Heart left ventricle (tissue), 13 donors: ENCODE measurements at regions not wholly inside any gene's neighbourhood (a gene's known extent, or its start where the extent isn't known, plus 50 kb on each side); places are given as distances from the start of the nearest gene placed in this dataset.

ENCODE experiments used
- POLR2A ChIP-seq, 2 donors: fragments of 450-650 bp; IDR thresholded peaks; one replicate each; pipeline ENCODE4 v1.6.1; 2017; ENCODE audit warnings: antibody characterized with exemption in 2 of 2, mild to moderate bottlenecking in 2 of 2, moderate library complexity in 2 of 2
- TF ChIP-seq, protein P1 (sequence below), 12 donors: fragments of 200-600 bp; sonication (generic) in 4 of 12; IDR thresholded peaks; one replicate each; pipeline versions ENCODE4 v1.5.0 to v1.8.0; 2018 to 2022; ENCODE audit warnings: antibody characterized with exemption in 12 of 12, mild to moderate bottlenecking in 5 of 12
- donor health status: ischemic (EF 13 %, LVEDD 7.1; RV severe dilation, severe dysfunction).
- donor health status: DM: no; HTN: yes; CAD: no.
- donor health status: DM: no; HTN: no; CAD: no.
- donor health status: ischemic (EF 25% LVEDD 6.9; RV normal size, moderate dysfunction).
- donor health status: ischemic (EF 25% LVEDD 5.7; RV mildly dilated, moderate dysfunction).
- donor health status: ischemic (EF 35%, LVEDD 5.7; RV mildly dilated, moderate dysfunction).
- donor health status: nonischemic (EF 11% LVEDD 7.7; RV severe dilation, severe dysfunction).
- donor health status: DM: yes; HTN: yes; CAD: no.
- donor health status: PGD.
- donor health status: ischemic (EF 29% LVEDD 5.4; RV normal size, mild dysfunction).
- donor health status: nonischemic (EF 23%, LVEDD 6.1; RV moderate dilation, normal function).

DNA sequence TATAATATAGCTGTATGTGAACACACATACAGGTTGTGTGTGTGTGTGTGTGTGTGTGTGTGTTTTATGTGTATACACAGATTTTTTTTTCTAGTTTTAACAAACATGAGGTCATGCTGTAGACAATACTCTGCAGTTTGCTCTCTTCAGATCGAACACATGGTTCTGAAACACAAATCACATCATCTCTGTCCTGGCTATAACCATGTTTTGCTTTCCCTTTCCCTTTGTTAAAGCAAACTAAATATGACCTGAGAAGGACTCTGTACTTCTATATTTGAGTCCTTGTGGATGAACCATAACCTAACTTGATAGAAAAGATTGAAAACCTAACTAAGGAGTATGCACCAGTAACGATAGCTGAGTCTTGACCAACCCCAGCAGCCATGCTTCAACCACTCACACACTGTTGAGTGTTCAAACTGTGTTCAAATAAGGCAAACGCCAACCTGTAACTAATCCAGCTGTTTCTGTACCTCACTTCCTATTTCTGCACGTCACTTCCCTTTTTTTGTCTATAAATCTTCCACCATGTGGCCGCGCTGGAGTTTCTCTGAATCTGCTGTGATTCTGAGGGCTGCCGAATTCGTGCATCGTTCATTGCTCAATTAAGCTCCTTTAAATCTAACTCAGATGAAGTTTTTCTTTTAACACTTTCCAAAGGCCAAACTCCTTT lies 303.8 kb downstream of the HS3ST3B1 start:
- TF ChIP-seq POLR2A (IDR thresholded peaks at IDR 0.05) = no peak
- TF ChIP-seq, protein P1, sequence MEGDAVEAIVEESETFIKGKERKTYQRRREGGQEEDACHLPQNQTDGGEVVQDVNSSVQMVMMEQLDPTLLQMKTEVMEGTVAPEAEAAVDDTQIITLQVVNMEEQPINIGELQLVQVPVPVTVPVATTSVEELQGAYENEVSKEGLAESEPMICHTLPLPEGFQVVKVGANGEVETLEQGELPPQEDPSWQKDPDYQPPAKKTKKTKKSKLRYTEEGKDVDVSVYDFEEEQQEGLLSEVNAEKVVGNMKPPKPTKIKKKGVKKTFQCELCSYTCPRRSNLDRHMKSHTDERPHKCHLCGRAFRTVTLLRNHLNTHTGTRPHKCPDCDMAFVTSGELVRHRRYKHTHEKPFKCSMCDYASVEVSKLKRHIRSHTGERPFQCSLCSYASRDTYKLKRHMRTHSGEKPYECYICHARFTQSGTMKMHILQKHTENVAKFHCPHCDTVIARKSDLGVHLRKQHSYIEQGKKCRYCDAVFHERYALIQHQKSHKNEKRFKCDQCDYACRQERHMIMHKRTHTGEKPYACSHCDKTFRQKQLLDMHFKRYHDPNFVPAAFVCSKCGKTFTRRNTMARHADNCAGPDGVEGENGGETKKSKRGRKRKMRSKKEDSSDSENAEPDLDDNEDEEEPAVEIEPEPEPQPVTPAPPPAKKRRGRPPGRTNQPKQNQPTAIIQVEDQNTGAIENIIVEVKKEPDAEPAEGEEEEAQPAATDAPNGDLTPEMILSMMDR (IDR thresholded peaks at IDR 0.05) = no peak
